22Rv1 (cell line): ENCODE measurements at regions not wholly inside any gene's neighbourhood (a gene's known extent, or its start where the extent isn't known, plus 50 kb on each side); places are given as distances from the start of the nearest gene placed in this dataset.

Experiments used
- ZFX ChIP-seq: fragments of 450-650 bp; IDR thresholded peaks from 2 replicates; pipeline ENCODE4 v1.6.1; 2017; ENCODE audit warnings: antibody characterized with exemption, borderline replicate concordance
- TF ChIP-seq, protein P1 (sequence below): fragments of 450-650 bp; IDR thresholded peaks from 2 replicates; pipeline ENCODE4 v1.5.1; 2017; ENCODE audit warnings: mild to moderate bottlenecking

DNA sequence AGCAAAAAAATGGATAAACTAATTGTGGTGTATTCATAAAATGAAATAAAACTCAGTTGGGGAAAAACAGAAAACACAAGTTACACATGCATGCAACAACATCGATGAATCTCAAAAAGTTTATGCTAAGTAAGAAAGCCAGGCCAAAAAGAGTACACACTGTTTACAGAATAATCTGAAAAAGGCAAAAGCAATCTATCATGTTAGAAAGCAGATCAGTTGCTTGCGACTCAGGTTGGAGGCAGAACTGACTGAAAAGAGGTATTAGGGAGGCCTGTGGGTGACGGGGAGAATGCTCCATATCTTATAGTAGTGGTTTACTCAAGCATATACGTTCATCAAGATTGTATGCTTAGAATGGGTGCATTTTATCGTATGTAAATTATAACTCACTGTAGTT, 119.2 kb downstream of the ARRDC3 start:
- TF ChIP-seq, protein P1, sequence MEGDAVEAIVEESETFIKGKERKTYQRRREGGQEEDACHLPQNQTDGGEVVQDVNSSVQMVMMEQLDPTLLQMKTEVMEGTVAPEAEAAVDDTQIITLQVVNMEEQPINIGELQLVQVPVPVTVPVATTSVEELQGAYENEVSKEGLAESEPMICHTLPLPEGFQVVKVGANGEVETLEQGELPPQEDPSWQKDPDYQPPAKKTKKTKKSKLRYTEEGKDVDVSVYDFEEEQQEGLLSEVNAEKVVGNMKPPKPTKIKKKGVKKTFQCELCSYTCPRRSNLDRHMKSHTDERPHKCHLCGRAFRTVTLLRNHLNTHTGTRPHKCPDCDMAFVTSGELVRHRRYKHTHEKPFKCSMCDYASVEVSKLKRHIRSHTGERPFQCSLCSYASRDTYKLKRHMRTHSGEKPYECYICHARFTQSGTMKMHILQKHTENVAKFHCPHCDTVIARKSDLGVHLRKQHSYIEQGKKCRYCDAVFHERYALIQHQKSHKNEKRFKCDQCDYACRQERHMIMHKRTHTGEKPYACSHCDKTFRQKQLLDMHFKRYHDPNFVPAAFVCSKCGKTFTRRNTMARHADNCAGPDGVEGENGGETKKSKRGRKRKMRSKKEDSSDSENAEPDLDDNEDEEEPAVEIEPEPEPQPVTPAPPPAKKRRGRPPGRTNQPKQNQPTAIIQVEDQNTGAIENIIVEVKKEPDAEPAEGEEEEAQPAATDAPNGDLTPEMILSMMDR, result no peak
- TF ChIP-seq ZFX, result no peak
